ENCODE measurements at regions not wholly inside any gene's neighbourhood (a gene's known extent, or its start where the extent isn't known, plus 50 kb on each side); places are given as distances from the start of the nearest gene placed in this dataset.
"Not testable (repeated sequence)": the region's sequence is repeated elsewhere in the genome, so short reads cannot be mapped to it uniquely, and the experiment has no call there.

DNA sequence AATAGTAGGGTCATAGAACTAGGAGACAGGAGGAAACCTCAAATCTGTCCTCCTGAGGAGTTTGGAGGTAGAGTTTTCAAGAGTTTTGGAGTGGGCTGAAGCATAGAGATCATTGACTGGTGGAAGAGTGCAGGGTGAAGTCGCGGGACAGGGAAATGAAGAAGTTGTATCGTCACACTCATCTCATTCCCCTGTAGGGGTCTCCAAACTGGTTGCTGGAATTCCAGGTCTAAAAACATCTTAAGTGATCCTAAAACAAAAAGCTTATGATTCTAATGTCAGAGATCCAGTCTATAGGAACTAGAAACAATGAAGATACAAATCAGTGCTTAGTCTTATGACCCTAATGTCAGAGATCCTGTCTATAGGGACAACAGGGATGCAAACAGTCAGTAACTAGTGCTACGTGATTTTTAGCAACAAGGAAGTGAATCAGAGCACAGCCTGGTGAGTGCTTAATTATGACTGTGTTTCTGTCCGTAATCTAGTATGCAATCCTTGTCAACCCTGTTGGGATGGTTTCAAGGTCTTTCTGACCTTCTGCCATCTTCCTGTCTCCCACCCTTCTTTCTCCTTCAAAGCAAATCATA, 139.4 kb downstream of the SKIDA1 start:
- no peak for DNase-seq (ENCODE audit: low spot score)
- Mint-ChIP-seq H3K4me1 (ENCODE audit: low read depth) (peaks cover 17% of the 10 kb centered on the region), H3K4me3 (ENCODE audit: unreplicated experiment) (no peak overlapping the region), H3K27ac (ENCODE audit: unreplicated experiment) (no peak overlapping the region), H3K9me3 (ENCODE audit: low read depth) (no peaks in the 10 kb centered on the region), H3K36me3 (ENCODE audit: low read depth) (no peaks in the 10 kb centered on the region), H3K27me3 (ENCODE audit: low read depth) (no peaks in the 10 kb centered on the region)
- TF ChIP-seq, protein P1, sequence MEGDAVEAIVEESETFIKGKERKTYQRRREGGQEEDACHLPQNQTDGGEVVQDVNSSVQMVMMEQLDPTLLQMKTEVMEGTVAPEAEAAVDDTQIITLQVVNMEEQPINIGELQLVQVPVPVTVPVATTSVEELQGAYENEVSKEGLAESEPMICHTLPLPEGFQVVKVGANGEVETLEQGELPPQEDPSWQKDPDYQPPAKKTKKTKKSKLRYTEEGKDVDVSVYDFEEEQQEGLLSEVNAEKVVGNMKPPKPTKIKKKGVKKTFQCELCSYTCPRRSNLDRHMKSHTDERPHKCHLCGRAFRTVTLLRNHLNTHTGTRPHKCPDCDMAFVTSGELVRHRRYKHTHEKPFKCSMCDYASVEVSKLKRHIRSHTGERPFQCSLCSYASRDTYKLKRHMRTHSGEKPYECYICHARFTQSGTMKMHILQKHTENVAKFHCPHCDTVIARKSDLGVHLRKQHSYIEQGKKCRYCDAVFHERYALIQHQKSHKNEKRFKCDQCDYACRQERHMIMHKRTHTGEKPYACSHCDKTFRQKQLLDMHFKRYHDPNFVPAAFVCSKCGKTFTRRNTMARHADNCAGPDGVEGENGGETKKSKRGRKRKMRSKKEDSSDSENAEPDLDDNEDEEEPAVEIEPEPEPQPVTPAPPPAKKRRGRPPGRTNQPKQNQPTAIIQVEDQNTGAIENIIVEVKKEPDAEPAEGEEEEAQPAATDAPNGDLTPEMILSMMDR (IDR thresholded peaks at IDR 0.05), result peak; percentile 40

DNA sequence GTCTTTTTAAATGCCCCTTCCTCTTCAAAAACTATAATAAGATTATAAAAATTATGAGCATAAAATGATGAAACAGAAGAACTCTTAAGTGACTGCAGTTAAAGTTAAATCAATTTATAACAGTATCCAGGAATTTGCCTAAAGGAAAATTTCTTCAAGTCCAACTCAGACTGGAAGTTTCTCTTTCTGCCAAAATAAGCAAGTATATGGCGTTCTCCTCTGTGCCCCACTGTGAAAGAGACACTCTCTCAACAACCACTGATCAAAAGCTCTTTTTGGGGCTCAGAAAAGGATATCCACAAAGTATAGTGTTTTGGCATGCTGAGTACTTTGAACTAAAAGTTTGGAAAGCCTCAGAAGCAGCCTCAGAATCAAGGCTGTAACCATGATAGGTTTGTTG, 139.9 kb downstream of the SKIDA1 start:
- Mint-ChIP-seq H3K36me3 (ENCODE audit: low read depth) (no peaks in the 10 kb centered on the region), H3K9me3 (ENCODE audit: low read depth) (no peaks in the 10 kb centered on the region), H3K27me3 (ENCODE audit: low read depth) (no peaks in the 10 kb centered on the region), H3K4me3 (ENCODE audit: unreplicated experiment) (no peak overlapping the region), H3K4me1 (ENCODE audit: low read depth) (peaks cover 17% of the 10 kb centered on the region), H3K27ac (ENCODE audit: unreplicated experiment) (peak overlapping the region; percentile 12)
- DNase-seq (ENCODE audit: low spot score), result no peak
- TF ChIP-seq, protein P1 (IDR thresholded peaks at IDR 0.05), result no peak

DNA sequence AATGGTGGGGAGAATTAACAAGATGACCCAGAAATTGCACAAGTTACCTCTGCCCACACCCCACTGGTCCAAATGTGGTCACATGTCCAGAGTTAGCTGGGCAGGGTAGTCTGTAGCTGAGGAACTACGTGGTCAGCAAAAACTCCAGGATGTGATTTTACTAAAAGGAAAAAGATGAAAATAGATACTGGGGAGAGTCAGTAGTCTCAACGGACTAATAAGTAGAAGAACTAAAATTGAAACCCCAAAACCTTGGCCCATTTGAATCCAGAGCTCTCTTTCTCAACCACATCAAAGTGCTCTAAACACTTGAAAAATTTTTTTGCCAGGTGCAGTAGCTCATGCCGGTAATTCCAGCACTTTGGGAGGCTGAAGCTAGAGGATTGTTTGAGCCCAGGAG, 146.3 kb downstream of the SKIDA1 start:
- TF ChIP-seq, protein P1 (IDR thresholded peaks at IDR 0.05), result no peak
- H3K4me1 Mint-ChIP-seq (ENCODE audit: low read depth), result peaks cover 3% of the 10 kb centered on the region
- H3K9me3 Mint-ChIP-seq (ENCODE audit: low read depth), result no peaks in the 10 kb centered on the region
- no peak overlapping the region for H3K4me3 Mint-ChIP-seq (ENCODE audit: unreplicated experiment)
- H3K36me3 Mint-ChIP-seq (ENCODE audit: low read depth), result no peaks in the 10 kb centered on the region
- H3K27ac Mint-ChIP-seq (ENCODE audit: unreplicated experiment), result no peak overlapping the region
- H3K27me3 Mint-ChIP-seq (ENCODE audit: low read depth), result no peaks in the 10 kb centered on the region
- no peak for DNase-seq (ENCODE audit: low spot score)

DNA sequence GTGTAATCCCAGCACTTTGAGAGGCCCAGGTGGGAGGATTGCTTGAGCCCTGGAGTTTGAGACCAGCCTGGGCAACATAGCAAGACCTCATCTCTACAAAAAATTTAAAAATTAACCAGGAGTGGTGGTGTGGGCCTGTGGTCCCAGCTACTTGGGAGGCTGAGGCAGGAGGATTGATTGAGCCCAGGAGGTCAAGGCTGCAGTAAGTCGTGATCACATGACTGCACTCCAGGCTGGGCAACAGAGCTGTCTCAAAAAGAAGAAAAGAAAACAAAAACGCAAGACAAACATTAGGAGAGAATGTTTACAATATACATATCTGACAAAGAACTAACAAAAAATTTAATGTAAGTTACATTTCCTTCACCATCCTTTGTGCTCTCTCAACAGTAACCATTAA, 150.2 kb downstream of the SKIDA1 start:
- H3K4me1 Mint-ChIP-seq (ENCODE audit: low read depth); H3K9me3 Mint-ChIP-seq (ENCODE audit: low read depth); H3K27me3 Mint-ChIP-seq (ENCODE audit: low read depth); H3K27ac Mint-ChIP-seq (ENCODE audit: unreplicated experiment); H3K36me3 Mint-ChIP-seq (ENCODE audit: low read depth); DNase-seq (ENCODE audit: low spot score); H3K4me3 Mint-ChIP-seq (ENCODE audit: unreplicated experiment): not testable (repeated sequence)

DNA sequence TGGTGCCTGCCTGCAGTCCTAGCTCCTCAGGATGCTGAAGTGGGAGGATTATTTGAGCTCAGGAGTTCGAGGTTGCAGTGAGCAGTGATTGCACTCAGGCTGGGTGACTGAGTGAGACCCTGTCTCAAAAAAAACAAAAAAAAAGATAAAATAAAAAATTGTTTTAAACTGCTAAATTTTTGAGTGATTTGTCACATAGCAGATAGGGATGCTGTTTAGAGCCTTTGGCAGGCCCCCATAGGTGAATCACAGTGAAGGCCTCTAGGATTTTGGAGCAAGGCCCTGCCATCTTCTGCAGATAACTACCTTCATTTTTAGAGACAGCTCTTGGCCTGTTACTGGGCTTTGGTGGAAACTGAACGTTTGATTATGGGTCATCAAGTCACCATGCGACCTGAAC, 151.6 kb downstream of the SKIDA1 start:
- H3K4me1 Mint-ChIP-seq (ENCODE audit: low read depth), result peaks cover 21% of the 10 kb centered on the region
- H3K27me3 Mint-ChIP-seq (ENCODE audit: low read depth); H3K9me3 Mint-ChIP-seq (ENCODE audit: low read depth); H3K4me3 Mint-ChIP-seq (ENCODE audit: unreplicated experiment); H3K27ac Mint-ChIP-seq (ENCODE audit: unreplicated experiment); DNase-seq (ENCODE audit: low spot score); H3K36me3 Mint-ChIP-seq (ENCODE audit: low read depth): not testable (repeated sequence)

DNA sequence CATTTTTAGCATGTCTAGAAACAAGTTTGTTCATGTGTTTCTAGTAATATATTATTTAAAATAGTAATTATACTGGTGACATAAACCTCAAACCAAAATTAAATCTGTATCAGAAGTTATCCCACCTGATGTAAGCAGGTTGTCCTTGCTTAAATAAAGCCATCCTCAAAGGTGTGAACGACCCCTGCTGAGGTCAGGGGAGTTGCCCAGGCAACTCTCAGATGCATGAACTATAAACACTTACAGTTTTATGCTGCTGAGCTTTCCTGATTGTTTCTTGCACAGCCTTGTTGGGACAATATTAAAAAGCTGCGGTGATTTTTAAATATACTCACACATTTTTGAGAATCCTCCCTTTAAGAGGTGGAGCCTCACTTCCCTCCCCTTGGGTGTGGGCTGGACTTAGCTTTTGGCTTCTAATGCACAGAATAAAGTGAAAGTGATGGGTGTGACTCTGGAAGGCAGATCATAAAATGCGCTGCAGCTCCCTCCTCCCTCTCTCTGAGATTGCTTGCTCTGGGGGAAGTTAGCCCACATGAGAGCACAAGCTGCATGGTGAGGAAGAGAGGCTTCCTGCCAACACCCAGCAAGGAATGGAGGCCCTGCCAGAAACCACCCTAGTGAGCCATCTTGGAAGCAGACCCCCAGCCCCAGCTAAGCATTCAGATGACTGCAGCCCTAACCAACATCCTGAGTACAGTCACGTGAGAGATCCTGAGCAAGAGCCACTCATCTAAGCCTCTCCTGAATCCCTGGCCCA, 152.7 kb downstream of the SKIDA1 start:
- Mint-ChIP-seq H3K9me3 (ENCODE audit: low read depth) (no peaks in the 10 kb centered on the region), H3K4me1 (ENCODE audit: low read depth) (peaks cover 22% of the 10 kb centered on the region), H3K27me3 (ENCODE audit: low read depth) (no peaks in the 10 kb centered on the region), H3K27ac (ENCODE audit: unreplicated experiment) (peak overlapping the region; percentile 59), H3K4me3 (ENCODE audit: unreplicated experiment) (peak overlapping the region; percentile 16), H3K36me3 (ENCODE audit: low read depth) (no peaks in the 10 kb centered on the region)
- DNase-seq (ENCODE audit: low spot score), result no peak
- TF ChIP-seq, protein P1 (IDR thresholded peaks at IDR 0.05), result no peak
